K562 (cell line): ENCODE measurements at regions not wholly inside any gene's neighbourhood (a gene's known extent, or its start where the extent isn't known, plus 50 kb on each side); places are given as distances from the start of the nearest gene placed in this dataset.

ENCODE experiments used
- ATAC-seq: fragments of 200-7000 bp; cut with Tn5 transposase; 3 replicates; pipeline ENCODE4 v1.9.1; 2020; ENCODE audit warnings: moderate library complexity
- BruUV-seq: library from RNA; stranded (reverse); fragments of 400-500 nt; replicated peaks from 2 replicates; lab custom pipeline; 2021; lab: Mats Ljungman, UMichigan
- CTCF ChIA-PET: fragments of 300-600 bp; formaldehyde crosslinking; extraction: SDS; loops from one replicate; lab custom pipeline; 2021; ENCODE audit warnings: low intra/inter-chr PET ratio; lab: Yijun Ruan, JAX
- POLR2A ChIA-PET: fragments of 300-600, 350-650 bp; sonication (Branson Sonifier 250); formaldehyde crosslinking; extraction: SDS; loops from one replicate; lab custom pipeline; 2021; ENCODE audit warnings: antibody characterized with exemption, inconsistent platforms; lab: Yijun Ruan, JAX
- DNase-seq, 4 experiments: peaks; one replicate each; pipeline versions ENCODE4 v3.0.0 to v3.0.0-alpha.2; 2011 to 2018; ENCODE audit warnings: low spot score in 3 of 4, mixed read lengths in 3 of 4; ENCODE audit errors: extremely low read depth in 1 of 4
- FAIRE-seq: peaks from 2 replicates; lab custom pipeline; 2011; peaks lifted over from hg19 to GRCh38; lab: Jason Lieb, UNC
- H2AFZ ChIP-seq: 2 replicates; pipeline ENCODE4 v1.6.0; 2011; ENCODE audit warnings: low read depth, low read length, control low read depth, inconsistent platforms
- H3K27ac ChIP-seq: fragments of 200-600 bp; 3 replicates; pipeline ENCODE4 v1.8.0; 2011; ENCODE audit warnings: low read depth, mild to moderate bottlenecking, control low read depth, inconsistent platforms, low read length, moderate library complexity, mixed read lengths; ENCODE audit errors: extremely low read depth
- H3K27me3 ChIP-seq, 2 experiments: fragments of 300-600 bp in 1 of 2; 2 replicates in 1 of 2; 3 replicates in 1 of 2; pipeline versions ENCODE4 v1.6.0 to v1.8.0; 2011; ENCODE audit warnings: inconsistent platforms in 2 of 2, low read length in 2 of 2, mild to moderate bottlenecking in 1 of 2, mixed read lengths in 1 of 2, moderate library complexity in 1 of 2; ENCODE audit not compliant: control insufficient read depth in 2 of 2, insufficient read depth in 2 of 2
- H3K36me3 ChIP-seq: fragments of 300-600 bp; 3 replicates; pipeline ENCODE4 v1.8.0; 2011; ENCODE audit warnings: mild to moderate bottlenecking, low read length, inconsistent platforms; ENCODE audit not compliant: control insufficient read depth, insufficient read depth
- H3K4me1 ChIP-seq, 2 experiments: fragments of 200-600 bp in 1 of 2; replicated peaks in 1 of 2; 2 replicates in 1 of 2; 3 replicates in 1 of 2; pipeline versions ENCODE4 v1.5.1 to v1.8.0; 2011; ENCODE audit warnings: inconsistent platforms in 2 of 2, low read length in 2 of 2, mild to moderate bottlenecking in 1 of 2, mixed read lengths in 1 of 2, moderate library complexity in 1 of 2; ENCODE audit not compliant: control insufficient read depth in 2 of 2, insufficient read depth in 2 of 2
- H3K4me2 ChIP-seq: 2 replicates; pipeline ENCODE4 v1.6.1; 2011; ENCODE audit warnings: low read length, control low read depth, inconsistent platforms, mixed read lengths; ENCODE audit not compliant: insufficient read depth
- H3K4me3 ChIP-seq: fragments of 200-600 bp; sonication (generic), shearing (Covaris generic); 2 replicates; pipeline ENCODE4 v1.5.1; 2016; ENCODE audit warnings: control low read depth, inconsistent platforms
- H3K79me2 ChIP-seq: fragments of 200-600 bp; 3 replicates; pipeline ENCODE4 v1.8.0; 2011; ENCODE audit warnings: low read length, inconsistent platforms; ENCODE audit not compliant: control insufficient read depth, insufficient read depth
- H3K9ac ChIP-seq, 2 experiments: 2 replicates each; pipeline versions ENCODE4 v1.6.0 to v1.6.1; 2011; ENCODE audit warnings: low read depth in 2 of 2, low read length in 2 of 2, control low read depth in 1 of 2, inconsistent platforms in 1 of 2, mild to moderate bottlenecking in 1 of 2, mixed read lengths in 1 of 2; ENCODE audit not compliant: insufficient read depth in 1 of 2
- H3K9me1 ChIP-seq: one replicate; pipeline ENCODE4 v1.6.0; 2011; ENCODE audit warnings: inconsistent platforms, mild to moderate bottlenecking, low read length, moderate library complexity; ENCODE audit not compliant: control insufficient read depth, insufficient read depth
- H3K9me3 ChIP-seq: replicated peaks from 2 replicates; pipeline ENCODE4 v1.5.1; 2011; ENCODE audit warnings: low read depth, low read length, inconsistent platforms; ENCODE audit not compliant: control insufficient read depth, insufficient read depth
- H4K20me1 ChIP-seq: replicated peaks from 2 replicates; pipeline ENCODE4 v1.6.1; 2011; ENCODE audit warnings: low read length, inconsistent platforms, mixed read lengths; ENCODE audit not compliant: control insufficient read depth, insufficient read depth
- ARID3B ChIP-seq: fragments of 250-450 bp; sonication (Bioruptor Pico); IDR thresholded peaks from 2 replicates; pipeline ENCODE4 v1.4.0; 2020; ENCODE audit warnings: borderline replicate concordance
- CTCF ChIP-seq, 3 experiments: IDR thresholded peaks in 2 of 3; conservative IDR thresholded peaks in 1 of 3; 2 replicates each; pipeline ENCODE4 v1.5.1; 2011 to 2012; ENCODE audit warnings: low read length in 3 of 3, mild to moderate bottlenecking in 3 of 3, control low read depth in 2 of 3, improper control_type of control experiment in 1 of 3, inconsistent platforms in 1 of 3, low read depth in 1 of 3, mixed read lengths in 1 of 3, moderate library complexity in 1 of 3; ENCODE audit not compliant: insufficient read depth in 2 of 3
- ELK3 ChIP-seq: fragments of 450-650 bp; formaldehyde crosslinking; IDR thresholded peaks from 2 replicates; pipeline ENCODE4 v1.4.0; 2020; ENCODE audit warnings: mild to moderate bottlenecking
- HDAC2 ChIP-seq: fragments of 450-650 bp; IDR thresholded peaks from 2 replicates; pipeline ENCODE4 v1.6.1; 2016; ENCODE audit warnings: mild to moderate bottlenecking
- MCM2 ChIP-seq: fragments of 450-650 bp; IDR thresholded peaks from 2 replicates; pipeline ENCODE4 v1.6.1; 2017; ENCODE audit warnings: low read depth, mild to moderate bottlenecking
- SREBF1 ChIP-seq: fragments of 150-350 bp; IDR thresholded peaks from 2 replicates; pipeline ENCODE4 v1.6.1; 2014; ENCODE audit warnings: antibody characterized with exemption, low read depth, low read length, borderline replicate concordance
- U2AF1 ChIP-seq: fragments of 200-400 bp; formaldehyde crosslinking; optimal IDR thresholded peaks from 2 replicates; pipeline ENCODE3; 2017; ENCODE audit warnings: mild to moderate bottlenecking, low read depth, low read length, moderate library complexity
- ZBTB49 ChIP-seq: sonication (generic); formaldehyde crosslinking; IDR thresholded peaks from 2 replicates; pipeline ENCODE4 v1.8.0; 2022; ENCODE audit warnings: missing genetic modification reagents, mild to moderate bottlenecking, borderline replicate concordance
- ZNF224 ChIP-seq: sonication (generic); formaldehyde crosslinking; IDR thresholded peaks from 2 replicates; pipeline ENCODE4 v1.8.0; 2022; ENCODE audit warnings: mild to moderate bottlenecking, missing genetic modification reagents
- ZNF384 ChIP-seq: IDR thresholded peaks from 2 replicates; pipeline ENCODE4 v1.6.1; 2012; ENCODE audit warnings: low read depth, low read length, improper control_type of control experiment
- ZNF436 ChIP-seq: fragments of 250-450, 450-650 bp; sonication (Bioruptor Pico); formaldehyde crosslinking; IDR thresholded peaks from 2 replicates; pipeline ENCODE4 v1.7.0; 2020; ENCODE audit warnings: mild to moderate bottlenecking
- WGBS: fragments of 100-300 bp; shearing (Covaris generic); methylation state at CpG from one replicate; pipeline ENCODE4 v1.1.6; 2016; ENCODE audit warnings: low coverage, mixed read lengths; ENCODE audit not compliant: insufficient coverage; ENCODE audit errors: missing lambda C conversion rate; 5-methylcytosine and 5-hydroxymethylcytosine counted together
- in situ Hi-C: fragments of 300-500 bp; cut with MboI; formaldehyde crosslinking; loops from 4 replicates; pipeline ENCODE4 v1.15.0; 2018; ENCODE audit warnings: inconsistent platforms, mixed read lengths
- intact Hi-C: fragments of 100-400 bp; cut with micrococcal nuclease; formaldehyde crosslinking; loops from 2 replicates; pipeline ENCODE4 v1.14.2; 2022

GRCh38 chr2:223415071-223415470 lies 187.1 kb downstream of the SCG2 start (continued):
- TF ChIP-seq ARID3B (CRISPR knock-in tag), result no peak
- no peak for TF ChIP-seq ELK3

- H3K9me3 ChIP-seq, result no peaks in the 10 kb centered on the region
- BruUV-seq, result no TSS peak
- in situ Hi-C loops, result no loop called here
- no peak overlapping the region for H3K4me2 ChIP-seq
- intact Hi-C loops, result no loop called here
- no peak overlapping the region for H3K27ac ChIP-seq
- ChIA-PET CTCF (no interaction called here), POLR2A (no interaction called here)
- WGBS, result 0% methylated on average over 7 of the region's 8 CpGs
- no peaks in the 10 kb centered on the region for H3K79me2 ChIP-seq
- H3K9ac ChIP-seq, result no peak overlapping the region
- no peaks in the 10 kb centered on the region for H4K20me1 ChIP-seq
- no peak overlapping the region for H3K4me3 ChIP-seq
- DNase-seq (no peak), FAIRE-seq (no peak), ATAC-seq (no peak)
- H3K9me1 ChIP-seq, result no peaks in the 10 kb centered on the region
- H3K27me3 ChIP-seq, result no peaks in the 10 kb centered on the region
- H2AFZ ChIP-seq, result no peak overlapping the region
- H3K36me3 ChIP-seq, result no peaks in the 10 kb centered on the region
- H3K4me1 ChIP-seq, result no peaks in the 10 kb centered on the region
- no peak for TF ChIP-seq CTCF (IDR thresholded peaks at IDR 0.05 in 2 of 3, conservative IDR thresholded peaks at IDR 0.05 in 1 of 3; ENCODE audit: insufficient read depth in 2 of 3, low read depth in 1 of 3, low read length in 3 of 3)
- no peak for TF ChIP-seq HDAC2
- no peak for TF ChIP-seq U2AF1
- no peak for TF ChIP-seq ZNF384
- no peak for TF ChIP-seq ZNF224
- no peak for TF ChIP-seq ZNF436
- no peak for TF ChIP-seq ZBTB49
- no peak for TF ChIP-seq MCM2
- TF ChIP-seq SREBF1, result no peak
These were observed 185.1 kb downstream of the SCG2 start for GRCh38 chr2:223416815-223417610.
